HEK293 (cell line): ENCODE measurements at regions not wholly inside any gene's neighbourhood (a gene's known extent, or its start where the extent isn't known, plus 50 kb on each side); places are given as distances from the start of the nearest gene placed in this dataset.

ENCODE experiments used
- CTCF ChIA-PET: fragments of 350-600 bp; formaldehyde crosslinking; extraction: SDS; loops from one replicate; lab custom pipeline; 2021; ENCODE audit warnings: antibody characterized with exemption; lab: Yijun Ruan, JAX
- POLR2A ChIA-PET: fragments of 300-600 bp; formaldehyde crosslinking; extraction: SDS; loops from one replicate; lab custom pipeline; 2020; ENCODE audit warnings: antibody characterized with exemption, inconsistent platforms; lab: Yijun Ruan, JAX
- H3K27ac ChIP-seq: fragments of 200-500 bp; sonication (Bioruptor generic); 2 replicates; pipeline ENCODE4 v1.5.1; 2014; ENCODE audit warnings: low read depth, low read length, control low read depth, inconsistent platforms; ENCODE audit errors: extremely low read depth
- H3K36me3 ChIP-seq, 2 experiments: fragments of 200-500 bp in 1 of 2; sonication (Bioruptor generic) in 1 of 2; 1 replicate in 1 of 2; 2 replicates in 1 of 2; pipeline ENCODE4 v1.5.1; 2014 to 2017; ENCODE audit warnings: inconsistent platforms in 2 of 2, low read length in 2 of 2; ENCODE audit not compliant: control insufficient read depth in 2 of 2, insufficient read depth in 1 of 2
- H3K4me1 ChIP-seq: fragments of 200-500 bp; sonication (Bioruptor generic); 2 replicates; pipeline ENCODE4 v1.5.1; 2014; ENCODE audit warnings: mild to moderate bottlenecking, low read length, inconsistent platforms; ENCODE audit not compliant: control insufficient read depth, insufficient read depth
- H3K4me3 ChIP-seq: 2 replicates; pipeline ENCODE4 v1.5.1; 2011; ENCODE audit warnings: low read depth, mild to moderate bottlenecking, control low read depth, low read length, moderate library complexity
- H3K9me3 ChIP-seq: fragments of 200-500 bp; sonication (Bioruptor generic); 2 replicates; pipeline ENCODE4 v1.5.1; 2014; ENCODE audit warnings: low read depth, low read length, inconsistent platforms; ENCODE audit not compliant: control insufficient read depth, insufficient read depth
- BCL11A ChIP-seq: fragments of 450-650 bp; formaldehyde crosslinking; IDR thresholded peaks from 2 replicates; pipeline ENCODE4 v1.5.1; 2016; ENCODE audit warnings: low read depth, missing biosample characterization, missing genetic modification characterization
- HOXD13 ChIP-seq: sonication (generic); formaldehyde crosslinking; IDR thresholded peaks from 2 replicates; pipeline ENCODE4 v1.8.0; 2022; ENCODE audit warnings: missing genetic modification reagents, borderline replicate concordance
- INSM2 ChIP-seq: fragments of 450-650 bp; formaldehyde crosslinking; IDR thresholded peaks from 2 replicates; pipeline ENCODE4 v1.5.1; 2016; ENCODE audit warnings: missing biosample characterization, missing genetic modification characterization
- KLF1 ChIP-seq: fragments of 450-650 bp; formaldehyde crosslinking; IDR thresholded peaks from 2 replicates; pipeline ENCODE4 v1.5.1; 2016; ENCODE audit warnings: missing biosample characterization, missing genetic modification characterization
- KLF10 ChIP-seq: fragments of 450-650 bp; IDR thresholded peaks from 2 replicates; pipeline ENCODE4 v1.5.1; 2018; ENCODE audit warnings: missing biosample characterization, mild to moderate bottlenecking, missing genetic modification characterization
- OSR2 ChIP-seq: fragments of 450-650 bp; formaldehyde crosslinking; IDR thresholded peaks from 2 replicates; pipeline ENCODE4 v1.5.1; 2016; ENCODE audit warnings: missing biosample characterization, missing genetic modification characterization
- SALL2 ChIP-seq: fragments of 450-650 bp; formaldehyde crosslinking; IDR thresholded peaks from 2 replicates; pipeline ENCODE4 v1.5.0; 2017; ENCODE audit warnings: missing biosample characterization, mild to moderate bottlenecking, missing genetic modification characterization, borderline replicate concordance
- SCRT1 ChIP-seq: fragments of 450-650 bp; formaldehyde crosslinking; IDR thresholded peaks from 2 replicates; pipeline ENCODE4 v1.5.1; 2016; ENCODE audit warnings: missing biosample characterization, missing genetic modification characterization, borderline replicate concordance
- SCRT2 ChIP-seq: fragments of 450-650 bp; formaldehyde crosslinking; IDR thresholded peaks from 2 replicates; pipeline ENCODE4 v1.5.1; 2016; ENCODE audit warnings: missing biosample characterization, missing genetic modification characterization
- SP2 ChIP-seq: fragments of 450-650 bp; formaldehyde crosslinking; IDR thresholded peaks from 2 replicates; pipeline ENCODE4 v1.5.1; 2016; ENCODE audit warnings: missing biosample characterization, missing genetic modification characterization
- YY1 ChIP-seq: fragments of 450-650 bp; formaldehyde crosslinking; IDR thresholded peaks from 2 replicates; pipeline ENCODE4 v1.5.1; 2018; ENCODE audit warnings: missing biosample characterization, missing genetic modification characterization
- ZBTB11 ChIP-seq: fragments of 450-650 bp; formaldehyde crosslinking; conservative IDR thresholded peaks from 2 replicates; pipeline ENCODE4 v1.5.1; 2016; ENCODE audit warnings: low read depth, missing biosample characterization, missing genetic modification characterization
- ZFP41 ChIP-seq: fragments of 450-650 bp; formaldehyde crosslinking; IDR thresholded peaks from 2 replicates; pipeline ENCODE4 v1.5.1; 2016; ENCODE audit warnings: missing biosample characterization, missing genetic modification characterization, borderline replicate concordance
- ZNF10 ChIP-seq: fragments of 450-650 bp; formaldehyde crosslinking; IDR thresholded peaks from 2 replicates; pipeline ENCODE4 v1.5.1; 2017; ENCODE audit warnings: missing biosample characterization, missing genetic modification characterization
- ZNF169 ChIP-seq: fragments of 450-650 bp; formaldehyde crosslinking; IDR thresholded peaks from 2 replicates; pipeline ENCODE4 v1.5.1; 2016; ENCODE audit warnings: missing biosample characterization, missing genetic modification characterization
- ZNF211 ChIP-seq: fragments of 450-650 bp; formaldehyde crosslinking; IDR thresholded peaks from 2 replicates; pipeline ENCODE4 v1.5.1; 2016; ENCODE audit warnings: low read depth, missing biosample characterization, missing genetic modification characterization
- ZNF248 ChIP-seq: fragments of 450-650 bp; formaldehyde crosslinking; IDR thresholded peaks from 2 replicates; pipeline ENCODE4 v1.5.1; 2017; ENCODE audit warnings: missing biosample characterization, missing genetic modification characterization
- ZNF292 ChIP-seq: fragments of 450-650 bp; formaldehyde crosslinking; IDR thresholded peaks from 2 replicates; pipeline ENCODE4 v1.5.1; 2016; ENCODE audit warnings: low read depth, missing biosample characterization, missing genetic modification characterization, borderline replicate concordance
- ZNF341 ChIP-seq: fragments of 450-650 bp; formaldehyde crosslinking; IDR thresholded peaks from 2 replicates; pipeline ENCODE4; 2016; ENCODE audit warnings: low read depth, missing biosample characterization, missing genetic modification characterization
- ZNF423 ChIP-seq: fragments of 450-650 bp; formaldehyde crosslinking; IDR thresholded peaks from 2 replicates; pipeline ENCODE4 v1.5.1; 2016; ENCODE audit warnings: missing biosample characterization, missing genetic modification characterization
- ZNF514 ChIP-seq: fragments of 450-650 bp; formaldehyde crosslinking; IDR thresholded peaks from 2 replicates; pipeline ENCODE4 v1.5.1; 2016; ENCODE audit warnings: missing biosample characterization, missing genetic modification characterization
- ZNF561 ChIP-seq: fragments of 450-650 bp; IDR thresholded peaks from 2 replicates; pipeline ENCODE4 v1.5.1; 2018; ENCODE audit warnings: missing biosample characterization, missing genetic modification characterization, borderline replicate concordance
- ZNF585B ChIP-seq: fragments of 450-650 bp; formaldehyde crosslinking; IDR thresholded peaks from 2 replicates; pipeline ENCODE4 v1.5.1; 2016; ENCODE audit warnings: missing biosample characterization, missing genetic modification characterization
- ZNF623 ChIP-seq: fragments of 450-650 bp; formaldehyde crosslinking; IDR thresholded peaks from 2 replicates; pipeline ENCODE4 v1.5.1; 2016; ENCODE audit warnings: missing biosample characterization, missing genetic modification characterization
- ZNF670 ChIP-seq: fragments of 450-650 bp; formaldehyde crosslinking; IDR thresholded peaks from 2 replicates; pipeline ENCODE4 v1.5.1; 2016; ENCODE audit warnings: missing biosample characterization, missing genetic modification characterization, low read depth
- ZNF792 ChIP-seq: fragments of 450-650 bp; formaldehyde crosslinking; IDR thresholded peaks from 2 replicates; pipeline ENCODE4 v1.5.1; 2016; ENCODE audit warnings: missing biosample characterization, missing genetic modification characterization
- ZNF837 ChIP-seq: fragments of 450-650 bp; formaldehyde crosslinking; IDR thresholded peaks from 2 replicates; pipeline ENCODE4 v1.5.1; 2016; ENCODE audit warnings: missing biosample characterization, missing genetic modification characterization
- ZNF843 ChIP-seq: fragments of 450-650 bp; formaldehyde crosslinking; IDR thresholded peaks from 2 replicates; pipeline ENCODE4 v1.5.1; 2016; ENCODE audit warnings: missing biosample characterization, missing genetic modification characterization
- ZSCAN30 ChIP-seq: fragments of 450-650 bp; IDR thresholded peaks from 2 replicates; pipeline ENCODE4 v1.5.1; 2018; ENCODE audit warnings: missing biosample characterization, mild to moderate bottlenecking, missing genetic modification characterization, moderate library complexity

GRCh38 chr12:125687403-125687802 is 622.2 kb downstream of the AACS start (continued):
- no peak for TF ChIP-seq KLF1 (tag by site-specific recombination)
- TF ChIP-seq ZBTB11 (tag by site-specific recombination), result no peak
- TF ChIP-seq ZNF211 (tag by site-specific recombination), result no peak
- no peak for TF ChIP-seq ZNF670 (tag by site-specific recombination)
- TF ChIP-seq YY1, result no peak
- TF ChIP-seq ZNF792 (tag by site-specific recombination), result no peak

- TF ChIP-seq ZNF248 (tag by site-specific recombination) (no peak), ZNF843 (tag by site-specific recombination) (no peak), ZNF514 (no peak), ZNF423 (tag by site-specific recombination) (no peak), ZNF623 (tag by site-specific recombination) (no peak), ZFP41 (tag by site-specific recombination) (no peak), OSR2 (tag by site-specific recombination) (no peak)
- TF ChIP-seq, all 188 proteins: peak for 0
Measured at GRCh38 chr12:125687820-125688219, 622.6 kb downstream of the AACS start.

GRCh38 chr12:125688223-125688622 is 623.0 kb downstream of the AACS start:
- H3K4me1 ChIP-seq, result no peaks in the 10 kb centered on the region
- TF ChIP-seq HOXD13 (CRISPR knock-in tag) (no peak), BCL11A (tag by site-specific recombination) (no peak), ZNF292 (tag by site-specific recombination) (no peak), SCRT1 (tag by site-specific recombination) (no peak), ZNF585B (no peak), ZNF561 (tag by site-specific recombination) (no peak), YY1 (no peak), ZNF341 (no peak)
- H3K9me3 ChIP-seq, result no peaks in the 10 kb centered on the region
- H3K36me3 ChIP-seq, result no peaks in the 10 kb centered on the region
- H3K27ac ChIP-seq, result no peak overlapping the region
- ChIA-PET CTCF (no interaction called here), POLR2A (no interaction called here)
- H3K4me3 ChIP-seq, result no peak overlapping the region

More at GRCh38 chr12:125687820-125688219, 622.6 kb downstream of the AACS start:
- H3K4me3 ChIP-seq, result no peak overlapping the region
- POLR2A ChIA-PET, result no interaction called here
- no peak overlapping the region for H3K27ac ChIP-seq
- CTCF ChIA-PET, result interaction anchor here (0.6 kb wide), 1 partner anchor 457 kb away, joined by 3 read pairs; no protein-coding TSS in a partner anchor
- H3K9me3 ChIP-seq, result no peaks in the 10 kb centered on the region
- no peaks in the 10 kb centered on the region for H3K36me3 ChIP-seq
- no peaks in the 10 kb centered on the region for H3K4me1 ChIP-seq

GRCh38 chr12:125688881-125689280 is 623.6 kb downstream of the AACS start:
- ChIA-PET POLR2A (no interaction called here), CTCF (no interaction called here)
- no peaks in the 10 kb centered on the region for H3K9me3 ChIP-seq
- no peak for TF ChIP-seq ZNF169 (tag by site-specific recombination)
- TF ChIP-seq ZSCAN30, result no peak
- TF ChIP-seq SALL2, result no peak
- TF ChIP-seq INSM2 (tag by site-specific recombination), result no peak
- no peak for TF ChIP-seq ZNF10 (tag by site-specific recombination)
- TF ChIP-seq SP2 (tag by site-specific recombination), result no peak
- no peak for TF ChIP-seq ZNF837 (tag by site-specific recombination)
- no peak for TF ChIP-seq ZNF843 (tag by site-specific recombination)
- TF ChIP-seq SCRT2 (tag by site-specific recombination), result no peak
- no peak for TF ChIP-seq KLF10 (tag by site-specific recombination)
- no peak for TF ChIP-seq ZFP41 (tag by site-specific recombination)
- TF ChIP-seq ZNF514, result no peak
- no peak overlapping the region for H3K27ac ChIP-seq
- no peaks in the 10 kb centered on the region for H3K36me3 ChIP-seq
- no peaks in the 10 kb centered on the region for H3K4me1 ChIP-seq
- H3K4me3 ChIP-seq, result no peak overlapping the region
